Lower leg skin (tissue), 3 donors: ENCODE measurements at regions not wholly inside any gene's neighbourhood (a gene's known extent, or its start where the extent isn't known, plus 50 kb on each side); places are given as distances from the start of the nearest gene placed in this dataset.

Source experiments
- POLR2A ChIP-seq, 2 donors: fragments of 450-650 bp; IDR thresholded peaks; one replicate each; pipeline ENCODE4 v1.6.1; 2016 to 2017; ENCODE audit warnings: antibody characterized with exemption in 2 of 2, mild to moderate bottlenecking in 1 of 2, moderate library complexity in 1 of 2
- TF ChIP-seq, protein P1 (sequence below), 3 donors: fragments of 450-650 bp; IDR thresholded peaks; one replicate each; pipeline ENCODE4 v1.5.1; 2016; ENCODE audit warnings: antibody characterized with exemption in 3 of 3, mild to moderate bottlenecking in 3 of 3, moderate library complexity in 2 of 3

DNA sequence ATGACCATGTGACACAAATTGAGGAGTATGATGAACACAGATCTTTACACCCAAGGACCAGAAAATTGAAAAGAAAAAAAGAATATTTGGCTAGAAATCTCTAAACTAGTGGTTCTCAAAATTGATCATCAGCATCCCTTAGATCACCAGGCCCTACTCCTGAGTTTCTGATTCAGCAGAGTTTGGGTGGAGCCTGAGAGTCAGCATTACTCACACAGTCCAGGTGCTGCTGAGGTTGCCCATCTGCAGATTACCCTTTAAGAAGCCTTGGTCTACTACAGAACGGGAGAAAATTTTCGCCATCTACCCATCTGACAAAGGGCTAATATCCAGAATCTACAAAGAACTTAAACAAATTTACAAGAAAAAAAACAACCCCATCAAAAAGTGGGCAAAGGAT is 182.8 kb downstream of the MOSPD2 start:
- TF ChIP-seq, protein P1, sequence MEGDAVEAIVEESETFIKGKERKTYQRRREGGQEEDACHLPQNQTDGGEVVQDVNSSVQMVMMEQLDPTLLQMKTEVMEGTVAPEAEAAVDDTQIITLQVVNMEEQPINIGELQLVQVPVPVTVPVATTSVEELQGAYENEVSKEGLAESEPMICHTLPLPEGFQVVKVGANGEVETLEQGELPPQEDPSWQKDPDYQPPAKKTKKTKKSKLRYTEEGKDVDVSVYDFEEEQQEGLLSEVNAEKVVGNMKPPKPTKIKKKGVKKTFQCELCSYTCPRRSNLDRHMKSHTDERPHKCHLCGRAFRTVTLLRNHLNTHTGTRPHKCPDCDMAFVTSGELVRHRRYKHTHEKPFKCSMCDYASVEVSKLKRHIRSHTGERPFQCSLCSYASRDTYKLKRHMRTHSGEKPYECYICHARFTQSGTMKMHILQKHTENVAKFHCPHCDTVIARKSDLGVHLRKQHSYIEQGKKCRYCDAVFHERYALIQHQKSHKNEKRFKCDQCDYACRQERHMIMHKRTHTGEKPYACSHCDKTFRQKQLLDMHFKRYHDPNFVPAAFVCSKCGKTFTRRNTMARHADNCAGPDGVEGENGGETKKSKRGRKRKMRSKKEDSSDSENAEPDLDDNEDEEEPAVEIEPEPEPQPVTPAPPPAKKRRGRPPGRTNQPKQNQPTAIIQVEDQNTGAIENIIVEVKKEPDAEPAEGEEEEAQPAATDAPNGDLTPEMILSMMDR (IDR thresholded peaks at IDR 0.05) = no peak
- TF ChIP-seq POLR2A (IDR thresholded peaks at IDR 0.05) = no peak
